ENCODE measurements at regions not wholly inside any gene's neighbourhood (a gene's known extent, or its start where the extent isn't known, plus 50 kb on each side); places are given as distances from the start of the nearest gene placed in this dataset.

- no peak for DNase-seq
- Histone ChIP-seq H3K4me3 (ENCODE audit: low read depth, low read length) (no peak overlapping the region), H3K9me3 (ENCODE audit: severe bottlenecking) (no peaks in the 10 kb centered on the region), H3K36me3 (no peaks in the 10 kb centered on the region), H3K27ac (no peak overlapping the region), H3K27me3 (ENCODE audit: insufficient read depth, low read depth, severe bottlenecking) (no peaks in the 10 kb centered on the region)
- no peak for TF ChIP-seq CTCF (IDR thresholded peaks at IDR 0.05; ENCODE audit: low read depth, low read length)
Observed at GRCh38 chr1:91091812-91092211, 70.0 kb upstream of the ZNF644 start.

- DNase-seq: no peak
Observed at GRCh38 chr1:91080650-91081049, 58.8 kb upstream of the ZNF644 start.

GRCh38 chr1:91078859-91079258 lies 57.0 kb upstream of the ZNF644 start:
- no peak for TF ChIP-seq CTCF (IDR thresholded peaks at IDR 0.05; ENCODE audit: low read depth, low read length)
- Histone ChIP-seq H3K27me3 (ENCODE audit: insufficient read depth, low read depth, severe bottlenecking) (no peaks in the 10 kb centered on the region), H3K9me3 (ENCODE audit: severe bottlenecking) (no peaks in the 10 kb centered on the region), H3K4me3 (ENCODE audit: low read depth, low read length) (no peak overlapping the region), H3K36me3 (no peaks in the 10 kb centered on the region), H3K27ac (no peak overlapping the region)
- no peak for DNase-seq

More at GRCh38 chr1:91080650-91081049, 58.8 kb upstream of the ZNF644 start:
- Histone ChIP-seq H3K27ac (no peak overlapping the region), H3K27me3 (ENCODE audit: insufficient read depth, low read depth, severe bottlenecking) (no peaks in the 10 kb centered on the region), H3K9me3 (ENCODE audit: severe bottlenecking) (no peaks in the 10 kb centered on the region), H3K36me3 (no peaks in the 10 kb centered on the region), H3K4me3 (ENCODE audit: low read depth, low read length) (no peak overlapping the region)
- TF ChIP-seq CTCF (IDR thresholded peaks at IDR 0.05; ENCODE audit: low read depth, low read length): no peak

- TF ChIP-seq CTCF (IDR thresholded peaks at IDR 0.05; ENCODE audit: low read depth, low read length): no peak
- DNase-seq: no peak
- no peak overlapping the region for H3K4me3 ChIP-seq (ENCODE audit: low read depth, low read length)
- H3K36me3 ChIP-seq: no peaks in the 10 kb centered on the region
- no peak overlapping the region for H3K27ac ChIP-seq
- no peaks in the 10 kb centered on the region for H3K27me3 ChIP-seq (ENCODE audit: insufficient read depth, low read depth, severe bottlenecking)
- no peaks in the 10 kb centered on the region for H3K9me3 ChIP-seq (ENCODE audit: severe bottlenecking)
Observed at GRCh38 chr1:91076834-91077233, 55.0 kb upstream of the ZNF644 start.

- no peaks in the 10 kb centered on the region for H3K9me3 ChIP-seq (ENCODE audit: severe bottlenecking)
- H3K27ac ChIP-seq: no peak overlapping the region
- no peak overlapping the region for H3K4me3 ChIP-seq (ENCODE audit: low read depth, low read length)
- no peak for DNase-seq
- no peaks in the 10 kb centered on the region for H3K27me3 ChIP-seq (ENCODE audit: insufficient read depth, low read depth, severe bottlenecking)
- no peak for TF ChIP-seq CTCF (IDR thresholded peaks at IDR 0.05; ENCODE audit: low read depth, low read length)
- H3K36me3 ChIP-seq: no peaks in the 10 kb centered on the region
Observed at GRCh38 chr1:91075233-91076135, 53.6 kb upstream of the ZNF644 start.
